ENCODE measurements at regions not wholly inside any gene's neighbourhood (a gene's known extent, or its start where the extent isn't known, plus 50 kb on each side); places are given as distances from the start of the nearest gene placed in this dataset.

GRCh38 chr2:19416784-19417684 lies 58.6 kb upstream of the OSR1 start:
- no peak for DNase-seq

DNA sequence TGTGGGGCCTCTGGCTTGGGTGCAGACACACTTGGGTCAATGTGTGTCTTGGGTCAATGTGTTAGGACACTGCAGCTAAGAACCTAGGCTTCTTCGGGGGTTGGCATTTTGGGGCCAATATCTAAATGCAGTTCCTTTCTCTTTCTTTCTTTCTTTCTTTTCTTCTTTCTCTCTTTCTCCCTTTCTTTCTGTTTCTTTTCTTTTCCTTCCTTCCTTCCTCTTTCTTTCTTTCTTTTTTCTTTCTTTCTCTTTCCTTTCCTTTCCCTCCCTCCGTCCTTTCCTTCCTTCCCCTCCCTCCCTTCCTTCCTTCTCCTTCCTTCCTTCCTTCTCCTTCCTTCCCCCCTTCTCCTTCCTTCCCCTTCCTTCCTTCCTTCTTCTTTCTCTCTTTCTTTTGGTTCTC lies 57.7 kb upstream of the OSR1 start:
- no peak for DNase-seq

- DNase-seq = no peak
Observed at GRCh38 chr2:19409046-19409445, 50.6 kb upstream of the OSR1 start.

DNA sequence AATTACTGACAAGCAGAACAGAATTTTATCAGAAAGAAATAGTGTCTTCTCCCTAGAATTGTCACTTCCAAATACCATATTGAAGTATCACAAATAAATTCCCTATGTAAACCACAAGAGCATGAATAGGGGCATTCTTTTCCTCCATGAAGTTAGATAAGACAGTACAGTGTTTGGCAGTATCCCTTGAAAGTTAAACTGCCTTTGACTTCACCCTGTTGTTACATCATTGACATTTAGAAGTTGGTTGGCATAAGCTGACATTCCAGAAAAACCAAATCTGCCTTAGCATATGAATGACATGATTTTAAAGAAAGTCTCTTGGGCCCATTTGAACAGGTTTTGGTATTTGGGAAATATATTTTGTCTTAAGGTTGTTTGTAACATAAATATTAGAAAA lies 50.2 kb upstream of the OSR1 start:
- DNase-seq = no peak
